ENCODE measurements at regions not wholly inside any gene's neighbourhood (a gene's known extent, or its start where the extent isn't known, plus 50 kb on each side); places are given as distances from the start of the nearest gene placed in this dataset.

GRCh38 chr6:67047996-67048395 is 1341.0 kb upstream of the EYS start:
- Histone ChIP-seq H3K27me3 (replicated peaks; ENCODE audit: control insufficient read depth, insufficient read depth, low read length) (no peaks in the 10 kb centered on the region), H3K36me3 (ENCODE audit: control insufficient read depth, insufficient read depth, low read length) (no peaks in the 10 kb centered on the region), H3K4me3 (replicated peaks; ENCODE audit: low read depth, low read length) (no peak overlapping the region)
- no peak for DNase-seq (ENCODE audit: extremely low read depth, insufficient read length)
- no peak for TF ChIP-seq CTCF (IDR thresholded peaks at IDR 0.05; ENCODE audit: insufficient read depth, low read length, poor library complexity, severe bottlenecking)

GRCh38 chr6:67045076-67045475 is 1338.0 kb upstream of the EYS start:
- Histone ChIP-seq H3K27me3 (replicated peaks; ENCODE audit: control insufficient read depth, insufficient read depth, low read length) (no peaks in the 10 kb centered on the region), H3K36me3 (ENCODE audit: control insufficient read depth, insufficient read depth, low read length) (no peaks in the 10 kb centered on the region), H3K4me3 (replicated peaks; ENCODE audit: low read depth, low read length) (no peak overlapping the region)
- no peak for DNase-seq (ENCODE audit: extremely low read depth, insufficient read length)
- TF ChIP-seq CTCF (IDR thresholded peaks at IDR 0.05; ENCODE audit: insufficient read depth, low read length, poor library complexity, severe bottlenecking), result no peak

- H3K4me3 ChIP-seq (replicated peaks; ENCODE audit: low read depth, low read length), result no peak overlapping the region
- TF ChIP-seq CTCF (IDR thresholded peaks at IDR 0.05; ENCODE audit: insufficient read depth, low read length, poor library complexity, severe bottlenecking), result no peak
- no peaks in the 10 kb centered on the region for H3K36me3 ChIP-seq (ENCODE audit: control insufficient read depth, insufficient read depth, low read length)
- no peaks in the 10 kb centered on the region for H3K27me3 ChIP-seq (replicated peaks; ENCODE audit: control insufficient read depth, insufficient read depth, low read length)
- DNase-seq (ENCODE audit: extremely low read depth, insufficient read length), result no peak
Observed at GRCh38 chr6:67031451-67031850, 1324.4 kb upstream of the EYS start.

- Histone ChIP-seq H3K4me3 (replicated peaks; ENCODE audit: low read depth, low read length) (no peak overlapping the region), H3K36me3 (ENCODE audit: control insufficient read depth, insufficient read depth, low read length) (no peaks in the 10 kb centered on the region), H3K27me3 (replicated peaks; ENCODE audit: control insufficient read depth, insufficient read depth, low read length) (no peaks in the 10 kb centered on the region)
- TF ChIP-seq CTCF (IDR thresholded peaks at IDR 0.05; ENCODE audit: insufficient read depth, low read length, poor library complexity, severe bottlenecking), result no peak
- peak; percentile 1 for DNase-seq (ENCODE audit: extremely low read depth, insufficient read length)
Observed at GRCh38 chr6:67030861-67031260, 1323.8 kb upstream of the EYS start.

- DNase-seq (ENCODE audit: extremely low read depth, insufficient read length), result no peak
- no peak for TF ChIP-seq CTCF (IDR thresholded peaks at IDR 0.05; ENCODE audit: insufficient read depth, low read length, poor library complexity, severe bottlenecking)
- Histone ChIP-seq H3K27me3 (replicated peaks; ENCODE audit: control insufficient read depth, insufficient read depth, low read length) (no peaks in the 10 kb centered on the region), H3K4me3 (replicated peaks; ENCODE audit: low read depth, low read length) (no peak overlapping the region), H3K36me3 (ENCODE audit: control insufficient read depth, insufficient read depth, low read length) (no peaks in the 10 kb centered on the region)
Observed at GRCh38 chr6:67016921-67017460, 1310.0 kb upstream of the EYS start.

GRCh38 chr6:67011441-67011840 is 1304.4 kb upstream of the EYS start:
- no peak for TF ChIP-seq CTCF (IDR thresholded peaks at IDR 0.05; ENCODE audit: insufficient read depth, low read length, poor library complexity, severe bottlenecking)
- Histone ChIP-seq H3K36me3 (ENCODE audit: control insufficient read depth, insufficient read depth, low read length) (no peaks in the 10 kb centered on the region), H3K4me3 (replicated peaks; ENCODE audit: low read depth, low read length) (no peak overlapping the region), H3K27me3 (replicated peaks; ENCODE audit: control insufficient read depth, insufficient read depth, low read length) (no peaks in the 10 kb centered on the region)
- DNase-seq (ENCODE audit: extremely low read depth, insufficient read length), result no peak
